Heart left ventricle (tissue), 13 donors: ENCODE measurements at regions not wholly inside any gene's neighbourhood (a gene's known extent, or its start where the extent isn't known, plus 50 kb on each side); places are given as distances from the start of the nearest gene placed in this dataset.

Experiments
- POLR2A ChIP-seq, 2 donors: fragments of 450-650 bp; IDR thresholded peaks; one replicate each; pipeline ENCODE4 v1.6.1; 2017; ENCODE audit warnings: antibody characterized with exemption in 2 of 2, mild to moderate bottlenecking in 2 of 2, moderate library complexity in 2 of 2
- TF ChIP-seq, protein P1 (sequence below), 12 donors: fragments of 200-600 bp; sonication (generic) in 4 of 12; IDR thresholded peaks; one replicate each; pipeline versions ENCODE4 v1.5.0 to v1.8.0; 2018 to 2022; ENCODE audit warnings: antibody characterized with exemption in 12 of 12, mild to moderate bottlenecking in 5 of 12
- donor health status: ischemic (EF 13 %, LVEDD 7.1; RV severe dilation, severe dysfunction).
- donor health status: DM: no; HTN: yes; CAD: no.
- donor health status: DM: no; HTN: no; CAD: no.
- donor health status: ischemic (EF 25% LVEDD 6.9; RV normal size, moderate dysfunction).
- donor health status: ischemic (EF 25% LVEDD 5.7; RV mildly dilated, moderate dysfunction).
- donor health status: ischemic (EF 35%, LVEDD 5.7; RV mildly dilated, moderate dysfunction).
- donor health status: nonischemic (EF 11% LVEDD 7.7; RV severe dilation, severe dysfunction).
- donor health status: DM: yes; HTN: yes; CAD: no.
- donor health status: PGD.
- donor health status: ischemic (EF 29% LVEDD 5.4; RV normal size, mild dysfunction).
- donor health status: nonischemic (EF 23%, LVEDD 6.1; RV moderate dilation, normal function).

- TF ChIP-seq, protein P1, sequence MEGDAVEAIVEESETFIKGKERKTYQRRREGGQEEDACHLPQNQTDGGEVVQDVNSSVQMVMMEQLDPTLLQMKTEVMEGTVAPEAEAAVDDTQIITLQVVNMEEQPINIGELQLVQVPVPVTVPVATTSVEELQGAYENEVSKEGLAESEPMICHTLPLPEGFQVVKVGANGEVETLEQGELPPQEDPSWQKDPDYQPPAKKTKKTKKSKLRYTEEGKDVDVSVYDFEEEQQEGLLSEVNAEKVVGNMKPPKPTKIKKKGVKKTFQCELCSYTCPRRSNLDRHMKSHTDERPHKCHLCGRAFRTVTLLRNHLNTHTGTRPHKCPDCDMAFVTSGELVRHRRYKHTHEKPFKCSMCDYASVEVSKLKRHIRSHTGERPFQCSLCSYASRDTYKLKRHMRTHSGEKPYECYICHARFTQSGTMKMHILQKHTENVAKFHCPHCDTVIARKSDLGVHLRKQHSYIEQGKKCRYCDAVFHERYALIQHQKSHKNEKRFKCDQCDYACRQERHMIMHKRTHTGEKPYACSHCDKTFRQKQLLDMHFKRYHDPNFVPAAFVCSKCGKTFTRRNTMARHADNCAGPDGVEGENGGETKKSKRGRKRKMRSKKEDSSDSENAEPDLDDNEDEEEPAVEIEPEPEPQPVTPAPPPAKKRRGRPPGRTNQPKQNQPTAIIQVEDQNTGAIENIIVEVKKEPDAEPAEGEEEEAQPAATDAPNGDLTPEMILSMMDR (IDR thresholded peaks at IDR 0.05) = no peak
- no peak for TF ChIP-seq POLR2A (IDR thresholded peaks at IDR 0.05)
Observed at GRCh38 chr12:87385322-87385721, 643.9 kb downstream of the C12orf50 start.
